A549 (cell line): ENCODE measurements at regions not wholly inside any gene's neighbourhood (a gene's known extent, or its start where the extent isn't known, plus 50 kb on each side); places are given as distances from the start of the nearest gene placed in this dataset.

Experiments
- CHD4 ChIP-seq: fragments of 200-600 bp; sonication (generic); IDR thresholded peaks from 2 replicates; pipeline ENCODE4 v1.6.1; 2016; ENCODE audit warnings: antibody characterized with exemption, mild to moderate bottlenecking, borderline replicate concordance
- EP300 ChIP-seq, 2 experiments: fragments of >200 bp; sonication (Bioruptor Twin); formaldehyde crosslinking; IDR thresholded peaks; 2 replicates in 1 of 2; 3 replicates in 1 of 2; pipeline ENCODE4 v1.6.1; 2016 to 2017
- MYC ChIP-seq: IDR thresholded peaks from 2 replicates; pipeline ENCODE4 v1.6.1; 2012; ENCODE audit warnings: mild to moderate bottlenecking, inconsistent platforms, low read length, improper control_type of control experiment, borderline replicate concordance
- PHF8 ChIP-seq: fragments of 200-600 bp; sonication (generic); IDR thresholded peaks from 2 replicates; pipeline ENCODE4 v1.6.1; 2016; ENCODE audit warnings: low read depth, mild to moderate bottlenecking, antibody characterized with exemption, moderate library complexity, borderline replicate concordance
- POLR2A ChIP-seq: IDR thresholded peaks from 2 replicates; pipeline ENCODE4 v1.6.1; 2012; ENCODE audit warnings: mild to moderate bottlenecking, low read length
- POLR2AphosphoS2 ChIP-seq: conservative IDR thresholded peaks from 2 replicates; pipeline ENCODE4 v1.6.1; 2012; ENCODE audit warnings: low read length, improper control_type of control experiment, inconsistent platforms
- ZNF302 ChIP-seq: fragments of 250-450 bp; sonication (Bioruptor Pico); IDR thresholded peaks from 2 replicates; pipeline ENCODE4 v1.9.0; 2021; ENCODE audit warnings: inconsistent platforms, mild to moderate bottlenecking, moderate library complexity
- TF ChIP-seq, protein P1 (sequence below): fragments of >200 bp; sonication (Bioruptor Twin); formaldehyde crosslinking; IDR thresholded peaks from 3 replicates; pipeline ENCODE4 v1.5.1; 2016
- TF ChIP-seq, protein P2 (sequence below): IDR thresholded peaks from 2 replicates; pipeline ENCODE4 v1.6.1; 2012

DNA sequence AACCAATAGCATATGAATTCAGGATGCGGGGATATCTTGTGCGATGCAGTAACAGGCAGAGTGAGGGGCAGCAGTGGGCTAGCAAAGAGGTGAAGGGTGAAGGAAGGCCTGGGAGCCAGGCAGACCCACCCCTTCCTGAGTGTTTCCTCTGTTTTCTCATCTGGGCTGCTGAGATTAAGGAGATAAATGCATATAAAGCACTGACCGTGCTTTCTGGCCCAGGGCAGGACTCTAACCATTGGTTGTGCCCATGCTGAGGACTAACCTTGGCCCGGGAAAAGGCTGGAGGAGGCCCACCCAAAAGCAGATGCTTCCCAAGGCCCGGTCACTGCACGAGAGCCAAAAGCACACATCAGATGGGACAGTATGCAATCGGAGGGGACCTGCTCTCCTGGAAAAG is 87.6 kb downstream of the PSMG1 start:
- TF ChIP-seq, protein P1, sequence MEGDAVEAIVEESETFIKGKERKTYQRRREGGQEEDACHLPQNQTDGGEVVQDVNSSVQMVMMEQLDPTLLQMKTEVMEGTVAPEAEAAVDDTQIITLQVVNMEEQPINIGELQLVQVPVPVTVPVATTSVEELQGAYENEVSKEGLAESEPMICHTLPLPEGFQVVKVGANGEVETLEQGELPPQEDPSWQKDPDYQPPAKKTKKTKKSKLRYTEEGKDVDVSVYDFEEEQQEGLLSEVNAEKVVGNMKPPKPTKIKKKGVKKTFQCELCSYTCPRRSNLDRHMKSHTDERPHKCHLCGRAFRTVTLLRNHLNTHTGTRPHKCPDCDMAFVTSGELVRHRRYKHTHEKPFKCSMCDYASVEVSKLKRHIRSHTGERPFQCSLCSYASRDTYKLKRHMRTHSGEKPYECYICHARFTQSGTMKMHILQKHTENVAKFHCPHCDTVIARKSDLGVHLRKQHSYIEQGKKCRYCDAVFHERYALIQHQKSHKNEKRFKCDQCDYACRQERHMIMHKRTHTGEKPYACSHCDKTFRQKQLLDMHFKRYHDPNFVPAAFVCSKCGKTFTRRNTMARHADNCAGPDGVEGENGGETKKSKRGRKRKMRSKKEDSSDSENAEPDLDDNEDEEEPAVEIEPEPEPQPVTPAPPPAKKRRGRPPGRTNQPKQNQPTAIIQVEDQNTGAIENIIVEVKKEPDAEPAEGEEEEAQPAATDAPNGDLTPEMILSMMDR: no peak
- TF ChIP-seq EP300 (IDR thresholded peaks at IDR 0.05) (no peak), MYC (no peak), POLR2A (no peak), ZNF302 (CRISPR knock-in tag) (no peak), CHD4 (no peak), POLR2AphosphoS2 (no peak), PHF8 (no peak)
- TF ChIP-seq, protein P2, sequence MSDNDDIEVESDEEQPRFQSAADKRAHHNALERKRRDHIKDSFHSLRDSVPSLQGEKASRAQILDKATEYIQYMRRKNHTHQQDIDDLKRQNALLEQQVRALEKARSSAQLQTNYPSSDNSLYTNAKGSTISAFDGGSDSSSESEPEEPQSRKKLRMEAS: no peak
